ENCODE measurements at regions not wholly inside any gene's neighbourhood (a gene's known extent, or its start where the extent isn't known, plus 50 kb on each side); places are given as distances from the start of the nearest gene placed in this dataset.

DNA sequence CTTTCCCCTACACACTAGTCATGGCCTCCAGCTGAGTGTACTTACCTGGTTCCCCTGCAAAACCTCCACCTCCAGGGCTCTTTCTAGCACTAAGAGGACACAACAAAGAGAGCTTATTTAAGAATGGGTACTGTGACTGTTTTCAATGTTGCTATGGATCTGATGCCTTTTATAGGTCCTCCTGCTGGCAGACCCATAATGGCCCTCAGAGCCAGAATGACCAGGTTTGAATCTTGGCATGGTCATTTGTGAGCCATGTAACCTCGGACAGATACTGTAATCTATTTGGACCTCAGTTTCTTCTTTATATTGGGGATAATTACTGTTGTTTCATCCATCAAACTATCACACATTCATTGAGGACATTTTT lies 137.6 kb upstream of the USP24 start:
- Histone ChIP-seq H3K9me3 (ENCODE audit: severe bottlenecking) (no peaks in the 10 kb centered on the region), H3K27me3 (ENCODE audit: insufficient read depth, poor library complexity, severe bottlenecking) (no peaks in the 10 kb centered on the region), H3K4me1 (ENCODE audit: insufficient read depth, poor library complexity, severe bottlenecking) (no peaks in the 10 kb centered on the region), H3K27ac (ENCODE audit: poor library complexity, severe bottlenecking) (no peak overlapping the region), H3K36me3 (ENCODE audit: low read depth) (no peaks in the 10 kb centered on the region), H3K4me3 (ENCODE audit: severe bottlenecking) (no peak overlapping the region)
- DNase-seq (ENCODE audit: low spot score) (no peak), ATAC-seq (ENCODE audit: low read depth) (no peak)
- TF ChIP-seq, protein P1, sequence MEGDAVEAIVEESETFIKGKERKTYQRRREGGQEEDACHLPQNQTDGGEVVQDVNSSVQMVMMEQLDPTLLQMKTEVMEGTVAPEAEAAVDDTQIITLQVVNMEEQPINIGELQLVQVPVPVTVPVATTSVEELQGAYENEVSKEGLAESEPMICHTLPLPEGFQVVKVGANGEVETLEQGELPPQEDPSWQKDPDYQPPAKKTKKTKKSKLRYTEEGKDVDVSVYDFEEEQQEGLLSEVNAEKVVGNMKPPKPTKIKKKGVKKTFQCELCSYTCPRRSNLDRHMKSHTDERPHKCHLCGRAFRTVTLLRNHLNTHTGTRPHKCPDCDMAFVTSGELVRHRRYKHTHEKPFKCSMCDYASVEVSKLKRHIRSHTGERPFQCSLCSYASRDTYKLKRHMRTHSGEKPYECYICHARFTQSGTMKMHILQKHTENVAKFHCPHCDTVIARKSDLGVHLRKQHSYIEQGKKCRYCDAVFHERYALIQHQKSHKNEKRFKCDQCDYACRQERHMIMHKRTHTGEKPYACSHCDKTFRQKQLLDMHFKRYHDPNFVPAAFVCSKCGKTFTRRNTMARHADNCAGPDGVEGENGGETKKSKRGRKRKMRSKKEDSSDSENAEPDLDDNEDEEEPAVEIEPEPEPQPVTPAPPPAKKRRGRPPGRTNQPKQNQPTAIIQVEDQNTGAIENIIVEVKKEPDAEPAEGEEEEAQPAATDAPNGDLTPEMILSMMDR (IDR thresholded peaks at IDR 0.05; ENCODE audit: poor library complexity, severe bottlenecking): no peak

DNA sequence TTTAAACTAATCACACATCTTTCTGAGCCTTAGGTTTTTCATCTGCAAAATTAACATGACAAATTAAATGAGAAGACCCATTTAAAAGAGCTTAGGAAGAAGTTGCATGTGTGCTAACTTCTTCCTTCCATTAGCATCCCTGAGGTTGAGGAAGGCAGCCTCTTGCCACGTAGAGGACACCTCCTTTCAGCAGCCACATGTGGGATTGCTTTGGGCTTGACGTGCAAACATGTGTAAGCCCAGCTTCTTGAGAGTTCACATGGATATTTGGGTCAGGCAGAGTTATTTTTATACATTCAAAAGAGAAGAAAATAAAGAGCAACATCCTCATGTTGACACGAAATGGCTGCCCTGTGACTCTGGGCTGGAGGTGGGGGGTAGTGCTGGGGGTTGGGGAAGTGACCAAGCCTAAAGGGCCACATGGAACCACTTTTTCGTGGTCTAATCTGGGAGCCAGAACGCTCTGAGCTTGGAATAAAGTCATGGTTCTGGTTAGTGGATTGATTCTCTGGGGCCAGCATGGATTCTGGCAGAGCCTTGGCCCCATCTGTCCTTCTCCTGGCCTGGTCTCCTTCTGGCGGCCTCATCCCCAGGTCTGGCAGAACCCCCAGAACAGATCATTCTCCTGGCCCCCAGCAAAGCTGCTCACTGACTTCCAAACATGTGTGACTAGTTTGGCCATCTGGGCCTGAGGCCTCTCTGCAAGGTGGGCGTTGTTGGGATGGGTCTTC lies 137.1 kb upstream of the USP24 start:
- no peak overlapping the region for H3K4me3 ChIP-seq (ENCODE audit: severe bottlenecking)
- TF ChIP-seq, protein P1 (IDR thresholded peaks at IDR 0.05; ENCODE audit: poor library complexity, severe bottlenecking): no peak
- no peak for ATAC-seq (ENCODE audit: low read depth)
- H3K27ac ChIP-seq (ENCODE audit: poor library complexity, severe bottlenecking): no peak overlapping the region
- DNase-seq (ENCODE audit: low spot score): no peak
- H3K4me1 ChIP-seq (ENCODE audit: insufficient read depth, poor library complexity, severe bottlenecking): no peaks in the 10 kb centered on the region
- no peaks in the 10 kb centered on the region for H3K27me3 ChIP-seq (ENCODE audit: insufficient read depth, poor library complexity, severe bottlenecking)
- H3K36me3 ChIP-seq (ENCODE audit: low read depth): no peaks in the 10 kb centered on the region
- H3K9me3 ChIP-seq (ENCODE audit: severe bottlenecking): no peaks in the 10 kb centered on the region

DNA sequence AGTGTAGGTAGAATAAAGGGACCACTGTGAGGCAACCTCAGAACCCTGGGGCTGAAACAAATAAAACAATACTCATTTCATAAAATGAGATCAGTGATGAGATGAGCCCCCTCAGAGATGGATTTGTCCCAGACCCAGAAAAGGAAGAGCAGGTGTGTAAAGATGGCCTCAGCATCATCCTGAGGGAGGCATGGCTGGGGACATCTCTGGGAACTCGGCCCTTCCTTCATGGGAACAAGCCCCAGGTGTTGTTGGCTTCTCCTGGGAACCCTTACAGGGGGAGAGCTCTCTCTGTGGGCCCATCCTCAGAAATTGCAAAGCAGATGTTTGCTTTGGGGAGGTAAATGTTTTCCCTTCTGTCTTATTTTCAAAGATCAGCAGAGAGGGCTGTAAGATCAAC lies 133.2 kb upstream of the USP24 start:
- no peaks in the 10 kb centered on the region for H3K36me3 ChIP-seq (ENCODE audit: low read depth)
- H3K9me3 ChIP-seq (ENCODE audit: severe bottlenecking): no peaks in the 10 kb centered on the region
- H3K27ac ChIP-seq (ENCODE audit: poor library complexity, severe bottlenecking): no peak overlapping the region
- ATAC-seq (ENCODE audit: low read depth) (no peak), DNase-seq (ENCODE audit: low spot score) (no peak)
- TF ChIP-seq, protein P1 (IDR thresholded peaks at IDR 0.05; ENCODE audit: poor library complexity, severe bottlenecking): no peak
- H3K27me3 ChIP-seq (ENCODE audit: insufficient read depth, poor library complexity, severe bottlenecking): no peaks in the 10 kb centered on the region
- H3K4me1 ChIP-seq (ENCODE audit: insufficient read depth, poor library complexity, severe bottlenecking): no peaks in the 10 kb centered on the region
- H3K4me3 ChIP-seq (ENCODE audit: severe bottlenecking): no peak overlapping the region

DNA sequence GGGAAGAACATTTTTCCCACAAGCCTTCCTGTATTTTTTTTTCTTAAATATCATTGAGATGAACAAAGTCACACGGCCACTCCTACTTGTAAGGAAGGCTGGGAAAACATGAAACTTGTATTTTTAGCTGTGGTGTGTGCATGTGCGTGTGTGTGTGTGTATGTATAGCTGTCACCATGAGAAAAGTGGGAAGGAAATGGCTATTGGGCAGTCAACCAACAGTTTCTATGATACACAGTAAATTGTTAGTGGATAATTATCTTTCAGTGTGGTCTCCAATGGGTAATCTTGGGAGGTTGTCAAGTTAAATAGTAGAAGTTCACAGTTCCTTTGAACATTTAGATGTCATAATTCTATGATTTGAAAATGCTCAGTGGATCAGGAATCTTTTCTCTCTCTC lies 132.7 kb upstream of the USP24 start:
- no peak for DNase-seq (ENCODE audit: low spot score)
- H3K36me3 ChIP-seq (ENCODE audit: low read depth): no peaks in the 10 kb centered on the region
- no peak overlapping the region for H3K27ac ChIP-seq (ENCODE audit: poor library complexity, severe bottlenecking)
- no peak overlapping the region for H3K4me3 ChIP-seq (ENCODE audit: severe bottlenecking)
- H3K9me3 ChIP-seq (ENCODE audit: severe bottlenecking): no peaks in the 10 kb centered on the region
- no peaks in the 10 kb centered on the region for H3K4me1 ChIP-seq (ENCODE audit: insufficient read depth, poor library complexity, severe bottlenecking)
- TF ChIP-seq, protein P1 (IDR thresholded peaks at IDR 0.05; ENCODE audit: poor library complexity, severe bottlenecking): no peak
- ATAC-seq (ENCODE audit: low read depth): no peak
- no peaks in the 10 kb centered on the region for H3K27me3 ChIP-seq (ENCODE audit: insufficient read depth, poor library complexity, severe bottlenecking)

DNA sequence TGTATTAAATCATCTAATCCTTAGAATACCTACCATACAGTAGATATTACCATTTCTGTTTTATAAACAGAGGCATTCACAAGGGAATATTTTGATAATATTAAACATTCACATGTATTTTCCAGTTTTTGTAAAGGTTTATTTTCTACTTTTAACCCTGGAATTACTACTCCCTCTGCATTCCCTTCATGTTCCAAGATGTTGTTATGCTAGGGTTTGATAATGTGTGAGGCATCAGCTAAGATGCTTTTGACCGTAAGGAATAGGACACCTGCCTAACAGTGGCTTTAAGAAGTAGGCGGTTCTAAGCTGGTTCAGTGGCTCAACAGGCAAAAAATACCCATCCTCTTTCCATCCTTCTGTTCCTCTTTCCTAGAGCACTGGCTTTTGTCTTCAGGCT lies 131.9 kb upstream of the USP24 start:
- Histone ChIP-seq H3K4me1 (ENCODE audit: insufficient read depth, poor library complexity, severe bottlenecking) (no peaks in the 10 kb centered on the region), H3K27me3 (ENCODE audit: insufficient read depth, poor library complexity, severe bottlenecking) (no peaks in the 10 kb centered on the region), H3K36me3 (ENCODE audit: low read depth) (no peaks in the 10 kb centered on the region), H3K9me3 (ENCODE audit: severe bottlenecking) (no peaks in the 10 kb centered on the region), H3K27ac (ENCODE audit: poor library complexity, severe bottlenecking) (no peak overlapping the region), H3K4me3 (ENCODE audit: severe bottlenecking) (no peak overlapping the region)
- ATAC-seq (ENCODE audit: low read depth) (no peak), DNase-seq (ENCODE audit: low spot score) (no peak)
- TF ChIP-seq, protein P1 (IDR thresholded peaks at IDR 0.05; ENCODE audit: poor library complexity, severe bottlenecking): no peak

Measured in RWPE2 (cell line).